GM12874 (cell line): ENCODE measurements at regions not wholly inside any gene's neighbourhood (a gene's known extent, or its start where the extent isn't known, plus 50 kb on each side); places are given as distances from the start of the nearest gene placed in this dataset.
A peak's percentile ranks its signal among the peaks of the same experiment; 100 is the strongest.

ENCODE experiments used
- TF ChIP-seq, protein P1 (sequence below): IDR thresholded peaks from 2 replicates; pipeline ENCODE4 v1.5.1; 2011; ENCODE audit warnings: low read depth, mild to moderate bottlenecking, control low read depth, low read length, moderate library complexity; ENCODE audit not compliant: insufficient read depth

DNA sequence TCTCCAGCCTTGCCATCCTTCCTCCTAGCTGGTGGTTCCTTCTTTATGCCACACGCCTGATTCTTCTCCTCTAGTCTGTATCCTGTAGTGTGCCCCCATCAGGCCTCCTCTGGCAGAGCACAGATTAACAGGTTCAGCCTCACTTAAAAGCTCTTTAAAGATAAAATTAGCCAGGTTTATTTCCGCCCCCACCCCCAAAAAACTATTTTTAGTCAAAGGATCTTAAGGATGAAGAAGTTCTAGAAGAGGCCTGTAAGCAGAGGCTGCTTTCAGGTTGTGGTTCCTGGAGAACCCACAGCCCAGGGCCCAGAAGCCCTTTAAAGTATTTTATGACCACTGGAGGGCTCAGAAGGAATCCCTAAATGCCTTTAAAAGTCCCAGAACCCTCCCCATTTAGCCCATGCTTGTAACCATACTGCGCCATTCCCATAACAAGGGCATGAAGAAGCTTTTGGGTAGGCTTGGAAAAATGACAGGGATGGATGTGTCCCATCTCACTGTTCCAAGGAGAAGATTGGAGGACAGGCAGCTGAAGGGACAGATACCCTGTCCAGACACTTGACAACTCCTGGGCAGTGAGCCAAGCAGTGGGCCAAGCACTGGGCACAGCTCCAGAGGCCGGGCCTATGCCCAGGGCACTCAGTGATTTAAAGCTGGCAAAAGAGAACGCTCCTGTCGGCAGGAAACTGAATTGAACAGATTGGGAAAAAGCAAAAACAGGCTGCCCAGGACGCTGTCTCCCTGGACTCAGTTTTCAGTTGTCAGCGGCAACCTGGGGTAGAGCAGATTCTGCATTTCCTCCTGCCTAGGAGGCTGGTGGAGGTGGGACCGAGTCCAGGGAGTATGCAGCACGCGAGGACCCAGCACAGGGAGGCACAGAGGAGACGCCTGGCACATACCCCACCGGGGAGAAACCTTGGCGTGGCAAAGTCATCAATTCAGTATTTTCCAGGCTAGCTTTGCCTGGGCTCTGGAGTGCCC lies 106.3 kb upstream of the SSBP2 start:
- TF ChIP-seq, protein P1, sequence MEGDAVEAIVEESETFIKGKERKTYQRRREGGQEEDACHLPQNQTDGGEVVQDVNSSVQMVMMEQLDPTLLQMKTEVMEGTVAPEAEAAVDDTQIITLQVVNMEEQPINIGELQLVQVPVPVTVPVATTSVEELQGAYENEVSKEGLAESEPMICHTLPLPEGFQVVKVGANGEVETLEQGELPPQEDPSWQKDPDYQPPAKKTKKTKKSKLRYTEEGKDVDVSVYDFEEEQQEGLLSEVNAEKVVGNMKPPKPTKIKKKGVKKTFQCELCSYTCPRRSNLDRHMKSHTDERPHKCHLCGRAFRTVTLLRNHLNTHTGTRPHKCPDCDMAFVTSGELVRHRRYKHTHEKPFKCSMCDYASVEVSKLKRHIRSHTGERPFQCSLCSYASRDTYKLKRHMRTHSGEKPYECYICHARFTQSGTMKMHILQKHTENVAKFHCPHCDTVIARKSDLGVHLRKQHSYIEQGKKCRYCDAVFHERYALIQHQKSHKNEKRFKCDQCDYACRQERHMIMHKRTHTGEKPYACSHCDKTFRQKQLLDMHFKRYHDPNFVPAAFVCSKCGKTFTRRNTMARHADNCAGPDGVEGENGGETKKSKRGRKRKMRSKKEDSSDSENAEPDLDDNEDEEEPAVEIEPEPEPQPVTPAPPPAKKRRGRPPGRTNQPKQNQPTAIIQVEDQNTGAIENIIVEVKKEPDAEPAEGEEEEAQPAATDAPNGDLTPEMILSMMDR: peak; percentile 58; the same call in 1 of the 2 replicates

GRCh38 chr5:81855591-81855990 lies 104.7 kb upstream of the SSBP2 start:
- TF ChIP-seq, protein P1: no peak

GRCh38 chr5:81854915-81855314 lies 104.0 kb upstream of the SSBP2 start:
- TF ChIP-seq, protein P1: no peak

GRCh38 chr5:81854485-81854884 lies 103.6 kb upstream of the SSBP2 start:
- TF ChIP-seq, protein P1: no peak

- TF ChIP-seq, protein P1: no peak
These were observed 102.1 kb upstream of the SSBP2 start for GRCh38 chr5:81853030-81853357.

DNA sequence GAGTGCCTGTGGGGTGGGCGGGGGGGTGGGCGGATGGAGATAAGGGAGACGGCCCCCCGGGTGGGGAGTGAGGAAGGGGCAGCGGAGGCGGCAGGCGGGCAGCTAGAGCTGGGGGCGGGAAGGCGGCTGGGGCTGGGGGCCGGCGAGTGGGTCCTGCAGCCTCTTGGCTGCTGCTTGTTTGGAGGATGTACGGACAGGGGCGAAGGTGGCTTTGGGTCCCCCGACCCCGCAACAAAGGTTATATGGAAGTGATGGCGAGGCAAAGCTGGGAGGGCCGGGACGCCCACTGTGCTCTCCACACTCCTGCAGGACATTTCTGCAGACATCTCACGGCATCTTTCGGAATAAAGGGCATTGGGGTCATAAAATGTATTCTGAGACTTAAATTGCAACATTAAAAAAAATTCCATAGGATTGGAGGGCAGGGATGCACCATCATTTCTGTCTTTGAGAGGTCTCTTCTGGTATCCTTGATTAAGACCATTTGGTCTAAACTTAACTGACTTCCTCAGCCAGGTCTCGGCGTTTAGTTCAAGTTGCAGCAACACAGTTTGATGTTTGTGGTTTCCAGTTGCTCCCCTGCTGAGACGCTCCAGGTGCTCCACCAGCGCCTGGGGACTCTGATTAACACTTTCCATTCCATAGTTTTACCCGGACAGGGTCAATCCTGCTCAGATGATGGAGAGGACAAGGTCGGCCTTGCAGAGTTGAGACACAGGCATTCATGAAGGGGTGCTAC lies 101.6 kb upstream of the SSBP2 start:
- TF ChIP-seq, protein P1: no peak

DNA sequence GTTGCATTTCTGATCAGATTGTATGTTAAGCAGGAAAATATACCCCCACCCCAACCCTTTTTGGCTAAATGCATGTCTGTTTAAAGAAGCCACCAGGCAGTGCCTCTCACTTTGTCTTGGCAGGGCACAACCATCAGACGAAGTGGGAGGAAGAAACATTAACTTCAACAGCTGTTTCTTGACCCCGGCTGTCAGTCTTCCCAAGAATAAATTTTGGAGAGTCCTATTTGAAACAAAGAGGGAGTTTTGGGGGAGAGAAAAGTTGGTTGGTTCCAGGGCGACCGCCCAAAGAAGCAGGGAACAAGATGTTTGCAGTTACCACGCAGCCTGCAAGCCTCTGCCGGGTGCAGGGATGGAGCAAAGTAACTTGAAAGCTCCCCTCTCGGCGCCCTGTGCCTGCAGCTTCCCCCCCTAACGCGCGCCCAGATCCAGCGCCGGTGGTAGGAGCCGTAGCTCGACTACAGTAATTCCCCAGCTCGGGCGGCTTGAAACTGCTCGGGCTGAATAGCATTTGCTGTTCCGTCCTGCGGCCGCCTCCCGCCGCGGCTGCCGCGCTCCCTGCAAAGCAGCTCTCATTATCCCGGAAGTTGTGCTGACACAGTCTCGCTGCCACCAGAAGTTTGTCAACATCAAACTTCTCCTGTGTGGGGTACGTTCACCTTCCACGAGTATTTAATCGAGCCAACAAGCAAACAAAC lies 100.7 kb upstream of the SSBP2 start:
- TF ChIP-seq, protein P1: no peak
